Hepatocyte (in vitro differentiated cells): ENCODE measurements at regions not wholly inside any gene's neighbourhood (a gene's known extent, or its start where the extent isn't known, plus 50 kb on each side); places are given as distances from the start of the nearest gene placed in this dataset.

Experiments
- DNase-seq: peaks from one replicate; pipeline ENCODE4 v3.0.0-alpha.2; 2016; ENCODE audit warnings: low spot score
- H2AFZ ChIP-seq: fragments of 200-600 bp; sonication (generic); 2 replicates; pipeline ENCODE4 v1.6.0; 2016; ENCODE audit warnings: antibody characterized with exemption, mild to moderate bottlenecking
- H3K27ac ChIP-seq: fragments of 200-600 bp; sonication (generic); 2 replicates; pipeline ENCODE4 v1.5.1; 2016; ENCODE audit warnings: mild to moderate bottlenecking
- H3K27me3 ChIP-seq: fragments of 200-600 bp; sonication (generic); 2 replicates; pipeline ENCODE4 v1.6.1; 2016
- H3K36me3 ChIP-seq: fragments of 200-600 bp; sonication (generic); replicated peaks from 2 replicates; pipeline ENCODE4 v1.5.1; 2016; ENCODE audit warnings: low read depth; ENCODE audit not compliant: insufficient read depth
- H3K4me1 ChIP-seq: fragments of 200-600 bp; sonication (generic); 2 replicates; pipeline ENCODE4 v1.5.1; 2016; ENCODE audit warnings: mild to moderate bottlenecking, moderate library complexity; ENCODE audit not compliant: insufficient read depth
- H3K4me2 ChIP-seq: fragments of 200-600 bp; sonication (generic); 2 replicates; pipeline ENCODE4 v1.6.0; 2016
- H3K4me3 ChIP-seq: fragments of 200-600 bp; sonication (generic); 2 replicates; pipeline ENCODE4 v1.5.1; 2016; ENCODE audit warnings: mild to moderate bottlenecking
- H3K79me2 ChIP-seq: fragments of 200-600 bp; sonication (generic); 2 replicates; pipeline ENCODE4 v1.6.0; 2017; ENCODE audit warnings: mild to moderate bottlenecking
- H3K9me2 ChIP-seq: fragments of 200-600 bp; sonication (generic); replicated peaks from 2 replicates; pipeline ENCODE4 v1.6.0; 2017; ENCODE audit warnings: mild to moderate bottlenecking; ENCODE audit not compliant: insufficient read depth
- H3K9me3 ChIP-seq: fragments of 200-600 bp; sonication (generic); 2 replicates; pipeline ENCODE4 v1.5.1; 2016; ENCODE audit warnings: low read depth, mild to moderate bottlenecking
- H4K20me1 ChIP-seq: fragments of 200-600 bp; sonication (generic); 2 replicates; pipeline ENCODE4 v1.6.0; 2016; ENCODE audit warnings: mild to moderate bottlenecking; ENCODE audit not compliant: insufficient read depth, poor library complexity, severe bottlenecking
- EZH2 ChIP-seq: fragments of 200-600 bp; sonication (generic); IDR thresholded peaks from 2 replicates; pipeline ENCODE4 v1.6.1; 2016; ENCODE audit warnings: antibody characterized with exemption, mild to moderate bottlenecking, borderline replicate concordance
- EZH2phosphoT487 ChIP-seq: fragments of 200-600 bp; sonication (generic); IDR thresholded peaks from one replicate; pipeline ENCODE4 v1.6.1; 2018; ENCODE audit warnings: antibody characterized with exemption, mild to moderate bottlenecking, low read depth, moderate library complexity; ENCODE audit not compliant: unreplicated experiment, severe bottlenecking
- WGBS: methylation state at CpG from one replicate; pipeline ENCODE4 v1.1.6; 2016; ENCODE audit warnings: low lambda C conversion rate; ENCODE audit errors: missing lambda C conversion rate; 5-methylcytosine and 5-hydroxymethylcytosine counted together
- TF ChIP-seq, protein P1 (sequence below): fragments of 200-600 bp; sonication (generic); IDR thresholded peaks from 2 replicates; pipeline ENCODE4 v1.5.1; 2016; ENCODE audit warnings: antibody characterized with exemption, mild to moderate bottlenecking; ENCODE audit not compliant: poor library complexity

DNA sequence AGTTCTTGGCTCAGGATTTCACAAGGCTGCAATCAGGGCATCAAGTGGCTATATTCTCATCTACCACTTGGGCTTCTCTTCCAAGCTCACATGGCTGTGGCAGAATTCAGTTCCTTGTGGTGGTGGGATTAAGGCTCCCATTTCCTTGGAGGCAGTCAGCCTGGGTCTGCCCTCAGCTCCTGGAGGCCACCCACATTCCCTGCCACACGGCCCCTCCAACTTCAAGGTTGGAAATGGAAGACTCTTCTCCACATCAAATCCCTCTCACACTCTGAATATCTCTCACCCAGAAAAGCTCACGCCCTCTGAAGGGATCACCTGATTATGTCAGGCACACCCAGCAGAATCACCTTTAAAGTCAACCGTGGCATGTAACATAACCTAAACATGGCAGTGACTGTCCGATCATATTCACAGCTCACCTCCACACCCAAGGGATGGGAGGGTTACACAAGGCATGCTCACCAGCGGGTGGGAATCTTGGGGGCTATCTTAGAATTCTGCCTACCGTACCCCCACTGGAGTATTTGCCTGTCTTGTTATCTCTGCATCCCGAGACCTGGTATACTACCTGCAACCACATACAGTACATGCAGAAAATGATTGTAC, 256.2 kb upstream of the KLHL29 start:
- peaks cover 8% of the 10 kb centered on the region for H3K4me1 ChIP-seq
- H4K20me1 ChIP-seq: no peaks in the 10 kb centered on the region
- H3K4me2 ChIP-seq: no peak overlapping the region
- TF ChIP-seq EZH2phosphoT487 (no peak), EZH2 (no peak)
- TF ChIP-seq, protein P1, sequence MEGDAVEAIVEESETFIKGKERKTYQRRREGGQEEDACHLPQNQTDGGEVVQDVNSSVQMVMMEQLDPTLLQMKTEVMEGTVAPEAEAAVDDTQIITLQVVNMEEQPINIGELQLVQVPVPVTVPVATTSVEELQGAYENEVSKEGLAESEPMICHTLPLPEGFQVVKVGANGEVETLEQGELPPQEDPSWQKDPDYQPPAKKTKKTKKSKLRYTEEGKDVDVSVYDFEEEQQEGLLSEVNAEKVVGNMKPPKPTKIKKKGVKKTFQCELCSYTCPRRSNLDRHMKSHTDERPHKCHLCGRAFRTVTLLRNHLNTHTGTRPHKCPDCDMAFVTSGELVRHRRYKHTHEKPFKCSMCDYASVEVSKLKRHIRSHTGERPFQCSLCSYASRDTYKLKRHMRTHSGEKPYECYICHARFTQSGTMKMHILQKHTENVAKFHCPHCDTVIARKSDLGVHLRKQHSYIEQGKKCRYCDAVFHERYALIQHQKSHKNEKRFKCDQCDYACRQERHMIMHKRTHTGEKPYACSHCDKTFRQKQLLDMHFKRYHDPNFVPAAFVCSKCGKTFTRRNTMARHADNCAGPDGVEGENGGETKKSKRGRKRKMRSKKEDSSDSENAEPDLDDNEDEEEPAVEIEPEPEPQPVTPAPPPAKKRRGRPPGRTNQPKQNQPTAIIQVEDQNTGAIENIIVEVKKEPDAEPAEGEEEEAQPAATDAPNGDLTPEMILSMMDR: no peak
- no peaks in the 10 kb centered on the region for H3K9me2 ChIP-seq
- no peak overlapping the region for H3K27ac ChIP-seq
- H3K9me3 ChIP-seq: no peaks in the 10 kb centered on the region
- H3K4me3 ChIP-seq: no peak overlapping the region
- no peak overlapping the region for H2AFZ ChIP-seq
- DNase-seq: no peak
- H3K27me3 ChIP-seq: no peaks in the 10 kb centered on the region
- H3K79me2 ChIP-seq: no peaks in the 10 kb centered on the region
- 97% methylated on average over 7 of the region's 7 CpGs for WGBS
- H3K36me3 ChIP-seq: no peaks in the 10 kb centered on the region

DNA sequence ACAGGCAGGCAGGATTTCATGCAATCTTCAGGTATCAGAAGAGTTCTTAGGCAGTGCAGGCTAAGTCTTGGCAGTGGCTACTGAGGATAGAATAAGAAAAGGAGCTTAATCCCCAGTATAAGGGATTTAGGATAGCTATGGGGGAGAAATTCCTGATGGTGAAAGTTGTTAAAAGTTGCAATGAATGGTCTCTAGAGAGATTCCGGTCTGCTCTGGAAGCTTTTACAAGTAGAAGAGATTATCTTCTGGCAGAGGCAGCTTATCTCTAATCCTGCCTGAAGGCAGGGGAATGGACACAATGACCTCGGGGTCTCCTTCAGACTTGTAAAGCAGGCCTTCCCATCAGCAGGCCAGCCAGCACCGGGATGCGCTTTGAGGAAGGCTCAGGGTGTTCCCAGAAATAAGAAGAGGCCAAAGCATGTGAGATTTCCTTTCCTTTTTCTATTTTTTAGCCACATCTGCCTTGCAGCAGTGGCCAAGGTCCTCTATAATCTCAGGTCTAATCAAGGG, 253.9 kb upstream of the KLHL29 start:
- Histone ChIP-seq H3K27ac (no peak overlapping the region), H3K36me3 (no peaks in the 10 kb centered on the region), H2AFZ (no peak overlapping the region), H3K4me1 (peaks cover 8% of the 10 kb centered on the region), H3K27me3 (no peaks in the 10 kb centered on the region), H4K20me1 (no peaks in the 10 kb centered on the region), H3K9me3 (no peaks in the 10 kb centered on the region), H3K4me3 (no peak overlapping the region), H3K9me2 (no peaks in the 10 kb centered on the region), H3K79me2 (no peaks in the 10 kb centered on the region), H3K4me2 (no peak overlapping the region)
- TF ChIP-seq, protein P1: no peak
- TF ChIP-seq EZH2 (no peak), EZH2phosphoT487 (no peak)
- DNase-seq: no peak
- 41% methylated on average over 4 of the region's 4 CpGs for WGBS

DNA sequence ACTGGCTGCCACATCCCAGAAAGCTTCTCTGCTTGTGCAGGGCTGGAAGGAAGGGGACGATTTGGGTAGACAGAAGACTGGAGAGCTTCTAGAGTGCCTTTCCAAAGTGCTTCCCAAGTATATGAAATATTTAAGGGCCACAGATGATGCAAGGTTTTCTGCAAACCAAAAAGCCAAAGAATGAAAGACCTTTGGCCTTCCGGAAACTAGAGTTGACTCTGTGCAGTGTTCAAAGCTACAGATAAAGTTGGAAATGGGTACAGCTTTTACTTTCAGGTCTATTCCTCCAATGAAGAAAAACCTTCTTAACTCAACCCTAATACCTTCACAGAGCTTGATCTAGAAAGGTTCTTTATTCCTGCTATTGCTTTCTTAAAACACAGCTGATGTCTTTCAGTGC, 253.0 kb upstream of the KLHL29 start:
- no peak overlapping the region for H2AFZ ChIP-seq
- peaks cover 8% of the 10 kb centered on the region for H3K4me1 ChIP-seq
- no peak overlapping the region for H3K27ac ChIP-seq
- no peak for TF ChIP-seq EZH2phosphoT487
- TF ChIP-seq, protein P1: no peak
- TF ChIP-seq EZH2: no peak
- no peaks in the 10 kb centered on the region for H3K9me3 ChIP-seq
- no peak overlapping the region for H3K4me3 ChIP-seq
- no peak overlapping the region for H3K4me2 ChIP-seq
- no peaks in the 10 kb centered on the region for H4K20me1 ChIP-seq
- H3K27me3 ChIP-seq: no peaks in the 10 kb centered on the region
- 94% methylated on average over 2 of the region's 2 CpGs for WGBS
- no peaks in the 10 kb centered on the region for H3K9me2 ChIP-seq
- no peaks in the 10 kb centered on the region for H3K36me3 ChIP-seq
- H3K79me2 ChIP-seq: no peaks in the 10 kb centered on the region
- no peak for DNase-seq
